Brain microvascular endothelial cell (primary cell): ENCODE measurements at regions not wholly inside any gene's neighbourhood (a gene's known extent, or its start where the extent isn't known, plus 50 kb on each side); places are given as distances from the start of the nearest gene placed in this dataset.

Experiments used
- DNase-seq: peaks from one replicate; pipeline ENCODE4 v3.0.0-alpha.2; 2020
- H3K27ac ChIP-seq: fragments of 250-450 bp; sonication (Bioruptor Pico); 2 replicates; pipeline ENCODE4 v1.5.1; 2020; ENCODE audit warnings: mild to moderate bottlenecking, moderate library complexity
- H3K27me3 ChIP-seq: fragments of 250-450 bp; sonication (Bioruptor Pico); replicated peaks from 2 replicates; pipeline ENCODE4 v1.5.1; 2020; ENCODE audit warnings: mild to moderate bottlenecking
- H3K36me3 ChIP-seq: fragments of 250-450 bp; sonication (Bioruptor Pico); replicated peaks from 2 replicates; pipeline ENCODE4 v1.5.1; 2020; ENCODE audit warnings: mild to moderate bottlenecking
- H3K4me3 ChIP-seq: 2 replicates; pipeline ENCODE4 v1.5.1; 2011; ENCODE audit warnings: low read depth, mild to moderate bottlenecking, control low read depth, low read length, moderate library complexity
- CTCF ChIP-seq: IDR thresholded peaks from 2 replicates; pipeline ENCODE4 v1.5.1; 2011; ENCODE audit warnings: low read depth, mild to moderate bottlenecking, moderate library complexity, low read length, control low read depth, inconsistent platforms; ENCODE audit errors: missing control alignments
- in situ Hi-C: cut with HindIII; loops from 2 replicates; pipeline ENCODE4 v1.10.0; 2017; ENCODE audit warnings: low sequenced_read_pairs, low pct_ligation_motif_present

- no peak for TF ChIP-seq CTCF
- Histone ChIP-seq H3K4me3 (no peak overlapping the region), H3K27me3 (no peaks in the 10 kb centered on the region), H3K36me3 (no peaks in the 10 kb centered on the region), H3K27ac (no peak overlapping the region)
- in situ Hi-C loops = no loop called here
- DNase-seq = no peak
These were observed 65.6 kb upstream of the MEDAG start for GRCh38 chr13:30840515-30840914.

GRCh38 chr13:30841154-30841553 lies 64.9 kb upstream of the MEDAG start:
- no peak for DNase-seq
- Histone ChIP-seq H3K36me3 (no peaks in the 10 kb centered on the region), H3K27ac (no peak overlapping the region), H3K4me3 (no peak overlapping the region), H3K27me3 (no peaks in the 10 kb centered on the region)
- TF ChIP-seq CTCF = no peak
- in situ Hi-C loops = no loop called here

DNA sequence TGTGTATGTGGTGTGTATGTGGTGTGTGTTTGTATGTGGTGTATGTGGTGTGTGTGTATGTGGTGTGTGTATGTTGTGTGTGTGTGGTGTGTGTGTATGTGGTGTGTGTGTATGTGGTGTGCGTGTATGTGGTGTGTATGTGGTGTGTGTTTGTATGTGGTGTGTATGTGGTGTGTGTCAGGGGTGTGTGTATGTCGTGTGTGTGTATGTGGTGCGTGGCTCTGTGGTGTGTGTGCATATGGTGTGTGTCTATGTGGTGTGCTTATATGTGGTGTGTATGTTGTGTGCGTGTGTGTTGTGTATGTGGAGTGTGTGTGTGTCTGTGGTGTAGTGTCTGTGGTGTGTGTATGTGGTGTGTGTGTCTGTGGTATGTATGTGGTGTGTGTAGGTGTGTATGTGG lies 62.5 kb upstream of the MEDAG start:
- no peak for TF ChIP-seq CTCF
- in situ Hi-C loops = no loop called here
- Histone ChIP-seq H3K27me3 (no peaks in the 10 kb centered on the region), H3K4me3 (no peak overlapping the region), H3K36me3 (no peaks in the 10 kb centered on the region), H3K27ac (no peak overlapping the region)
- DNase-seq = no peak

GRCh38 chr13:30844548-30845296 lies 61.3 kb upstream of the MEDAG start:
- no peak for TF ChIP-seq CTCF
- in situ Hi-C loops = no loop called here
- Histone ChIP-seq H3K36me3 (no peaks in the 10 kb centered on the region), H3K4me3 (no peak overlapping the region), H3K27ac (no peak overlapping the region), H3K27me3 (no peaks in the 10 kb centered on the region)
- DNase-seq = no peak

GRCh38 chr13:30845297-30846214 lies 60.5 kb upstream of the MEDAG start:
- in situ Hi-C loops = no loop called here
- Histone ChIP-seq H3K27me3 (no peaks in the 10 kb centered on the region), H3K36me3 (no peaks in the 10 kb centered on the region), H3K27ac (peak overlapping the region; percentile 99), H3K4me3 (no peak overlapping the region)
- no peak for TF ChIP-seq CTCF
- no peak for DNase-seq
